RWPE2 (cell line): ENCODE measurements at regions not wholly inside any gene's neighbourhood (a gene's known extent, or its start where the extent isn't known, plus 50 kb on each side); places are given as distances from the start of the nearest gene placed in this dataset.
"Not testable (repeated sequence)": the region's sequence is repeated elsewhere in the genome, so short reads cannot be mapped to it uniquely, and the experiment has no call there.

ENCODE experiments used
- ATAC-seq: fragments of 200-7000 bp; cut with Tn5 transposase; 3 replicates; pipeline ENCODE4 v1.9.1; 2021; ENCODE audit warnings: low read depth
- DNase-seq: peaks from one replicate; pipeline ENCODE4 v3.0.0-alpha.2; 2020; ENCODE audit warnings: low spot score
- H3K27ac ChIP-seq: fragments of 450-650 bp; 2 replicates; pipeline ENCODE4 v1.5.1; 2017; ENCODE audit warnings: mild to moderate bottlenecking; ENCODE audit not compliant: poor library complexity, severe bottlenecking
- H3K27me3 ChIP-seq: fragments of 250-450 bp; sonication (Bioruptor Pico); 2 replicates; pipeline ENCODE4 v1.5.1; 2021; ENCODE audit warnings: mild to moderate bottlenecking, moderate library complexity; ENCODE audit not compliant: insufficient read depth, poor library complexity, severe bottlenecking
- H3K36me3 ChIP-seq: fragments of 250-450 bp; sonication (Bioruptor Pico); 2 replicates; pipeline ENCODE4 v1.5.1; 2020; ENCODE audit warnings: low read depth, mild to moderate bottlenecking, moderate library complexity
- H3K4me1 ChIP-seq: fragments of 250-450 bp; sonication (Bioruptor Pico); 2 replicates; pipeline ENCODE4 v1.5.1; 2021; ENCODE audit warnings: mild to moderate bottlenecking, moderate library complexity; ENCODE audit not compliant: insufficient read depth, poor library complexity, severe bottlenecking
- H3K4me3 ChIP-seq: fragments of 250-450 bp; sonication (Bioruptor Pico); 2 replicates; pipeline ENCODE4 v1.5.1; 2021; ENCODE audit warnings: mild to moderate bottlenecking, moderate library complexity; ENCODE audit not compliant: severe bottlenecking
- H3K9me3 ChIP-seq: fragments of 250-450 bp; sonication (Bioruptor Pico); 2 replicates; pipeline ENCODE4 v1.5.1; 2021; ENCODE audit warnings: mild to moderate bottlenecking, moderate library complexity; ENCODE audit not compliant: severe bottlenecking
- CTCF ChIP-seq: fragments of 450-650 bp; IDR thresholded peaks from one replicate; pipeline ENCODE4 v1.5.1; 2017; ENCODE audit warnings: mild to moderate bottlenecking, moderate library complexity; ENCODE audit not compliant: poor library complexity, severe bottlenecking

- ATAC-seq, H3K4me3 ChIP-seq, H3K27me3 ChIP-seq, H3K27ac ChIP-seq, DNase-seq, H3K36me3 ChIP-seq, H3K9me3 ChIP-seq: not testable (repeated sequence)
- peaks cover 15% of the 10 kb centered on the region for H3K4me1 ChIP-seq
Observed at GRCh38 chr5:40107786-40108185, 571.9 kb upstream of the PTGER4 start.

- Histone ChIP-seq H3K27ac (no peak overlapping the region), H3K4me3 (no peak overlapping the region), H3K9me3 (no peaks in the 10 kb centered on the region), H3K27me3 (no peaks in the 10 kb centered on the region), H3K36me3 (no peaks in the 10 kb centered on the region), H3K4me1 (peaks cover 15% of the 10 kb centered on the region)
- ATAC-seq (no peak), DNase-seq (no peak)
- no peak for TF ChIP-seq CTCF
Observed at GRCh38 chr5:40106847-40107246, 572.9 kb upstream of the PTGER4 start.

GRCh38 chr5:40098313-40098712 is 581.4 kb upstream of the PTGER4 start:
- no peaks in the 10 kb centered on the region for H3K4me1 ChIP-seq
- ATAC-seq: no peak
- no peaks in the 10 kb centered on the region for H3K9me3 ChIP-seq
- no peaks in the 10 kb centered on the region for H3K36me3 ChIP-seq
- no peak overlapping the region for H3K27ac ChIP-seq
- TF ChIP-seq CTCF: no peak
- H3K4me3 ChIP-seq: no peak overlapping the region
- H3K27me3 ChIP-seq: no peaks in the 10 kb centered on the region
- no peak for DNase-seq

- Histone ChIP-seq H3K9me3 (peaks cover 8% of the 10 kb centered on the region), H3K4me1 (no peaks in the 10 kb centered on the region), H3K27ac (no peak overlapping the region), H3K36me3 (no peaks in the 10 kb centered on the region), H3K4me3 (no peak overlapping the region), H3K27me3 (no peaks in the 10 kb centered on the region)
- no peak for TF ChIP-seq CTCF
- ATAC-seq (no peak), DNase-seq (no peak)
Observed at GRCh38 chr5:40093550-40093949, 586.2 kb upstream of the PTGER4 start.

GRCh38 chr5:40089269-40089668 is 590.4 kb upstream of the PTGER4 start:
- H3K9me3 ChIP-seq: peaks cover 8% of the 10 kb centered on the region
- TF ChIP-seq CTCF: no peak

More at GRCh38 chr5:40089269-40089668, 590.4 kb upstream of the PTGER4 start:
- H3K27ac ChIP-seq: no peak overlapping the region
- H3K4me3 ChIP-seq: no peak overlapping the region
- H3K27me3 ChIP-seq: no peaks in the 10 kb centered on the region
- no peak for DNase-seq
- no peaks in the 10 kb centered on the region for H3K36me3 ChIP-seq
- no peak for ATAC-seq
- H3K4me1 ChIP-seq: no peaks in the 10 kb centered on the region
